ENCODE measurements at regions not wholly inside any gene's neighbourhood (a gene's known extent, or its start where the extent isn't known, plus 50 kb on each side); places are given as distances from the start of the nearest gene placed in this dataset.

DNA sequence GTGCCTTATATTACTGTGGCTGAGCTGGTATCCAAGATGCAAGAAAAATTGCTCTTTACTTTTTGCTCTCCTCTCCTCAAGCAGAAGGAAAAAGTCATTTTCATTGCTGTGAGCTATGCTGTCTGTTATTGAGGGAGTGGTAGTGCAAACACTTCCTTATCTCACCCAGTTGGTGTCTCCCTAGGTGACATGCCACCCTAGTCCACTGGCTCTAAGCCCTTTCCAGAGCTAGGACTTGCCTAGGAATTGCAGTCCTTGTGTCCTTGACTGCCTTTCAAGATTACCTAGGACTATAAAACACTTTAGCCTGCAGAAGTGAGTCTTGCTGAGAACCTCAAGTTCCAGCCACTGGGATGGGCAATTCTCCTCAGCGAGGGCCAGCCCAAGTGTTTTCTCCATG, 458.3 kb downstream of the MRPL39 start:
- DNase-seq (ENCODE audit: low read depth in 2 of 2), result no peak

DNA sequence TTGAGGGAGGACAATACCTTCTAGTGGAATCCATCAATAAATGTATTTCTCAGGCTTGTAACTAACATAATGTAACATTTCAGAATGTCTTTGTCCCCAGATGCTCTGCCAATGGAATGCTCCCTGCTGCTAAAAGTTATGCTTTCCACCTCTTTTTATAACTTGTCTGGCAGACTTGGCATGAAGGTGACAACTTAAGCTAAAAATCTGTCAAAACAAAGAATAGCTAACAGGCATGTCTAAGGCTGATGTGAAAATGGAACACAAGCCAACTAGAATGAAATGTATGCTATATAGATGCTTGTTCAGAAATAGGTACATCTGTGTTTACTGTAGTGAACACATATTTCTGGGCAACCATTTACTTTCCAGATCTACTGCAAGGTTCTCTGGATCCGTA, 467.9 kb downstream of the MRPL39 start:
- no peak for DNase-seq (ENCODE audit: low read depth in 2 of 2)

DNA sequence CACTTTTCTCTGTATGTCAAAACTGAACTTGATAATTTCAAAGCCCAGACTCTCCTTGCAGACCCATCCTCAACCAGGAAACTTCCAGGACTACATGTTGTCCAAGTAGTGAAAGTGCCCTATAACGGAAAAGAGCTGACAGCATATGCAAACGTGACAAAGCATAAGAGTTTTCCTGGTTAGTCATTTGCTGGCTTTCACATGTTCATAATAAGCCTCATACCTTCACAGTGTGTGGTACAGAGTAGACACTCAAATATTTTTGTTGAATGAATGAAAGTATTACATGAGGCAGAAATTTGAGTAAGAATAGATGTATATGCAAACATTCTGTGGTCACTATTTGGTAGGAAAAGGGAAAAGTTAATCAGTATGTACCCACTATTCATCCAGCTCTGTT, 473.3 kb downstream of the MRPL39 start:
- DNase-seq (ENCODE audit: low read depth in 2 of 2), result no peak

DNA sequence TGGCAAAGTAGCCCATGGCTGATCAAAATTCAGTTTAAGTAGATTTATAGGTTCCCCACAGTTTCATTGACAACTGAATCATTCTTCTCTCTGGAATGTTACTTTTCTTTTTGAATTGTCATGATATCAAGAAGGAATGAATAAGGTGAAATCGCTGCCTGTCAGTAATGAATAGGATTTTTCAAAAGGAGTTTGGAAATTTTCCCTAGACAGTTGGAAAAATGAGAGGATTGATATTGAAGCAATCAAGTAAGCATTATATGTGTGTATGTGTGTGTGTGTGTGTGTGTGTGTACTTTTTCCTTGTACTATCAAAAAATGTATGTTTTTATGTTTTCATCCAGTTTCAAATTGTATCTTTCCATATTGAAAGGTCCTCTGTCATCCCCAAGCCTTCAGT, 479.5 kb downstream of the MRPL39 start:
- DNase-seq (ENCODE audit: low read depth in 2 of 2), result no peak

DNA sequence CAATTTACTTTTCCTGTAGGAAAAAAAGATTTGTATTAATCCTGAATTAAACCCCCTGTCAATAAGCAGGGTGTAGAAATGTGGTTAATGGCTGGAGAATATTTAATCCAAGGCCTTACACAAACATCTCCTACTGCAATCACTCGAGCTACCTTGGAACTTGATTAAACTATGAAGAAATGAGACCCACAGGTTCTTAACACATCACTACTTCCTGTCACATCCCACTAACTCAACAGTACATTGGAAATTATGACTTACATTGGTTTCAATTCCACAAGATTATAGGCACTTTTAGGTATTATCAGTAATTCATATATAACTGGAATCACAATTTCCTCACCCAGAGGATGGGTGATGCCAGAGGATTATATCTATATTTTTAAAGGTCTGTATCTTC, 480.3 kb downstream of the MRPL39 start:
- no peak for DNase-seq (ENCODE audit: low read depth in 2 of 2)

DNA sequence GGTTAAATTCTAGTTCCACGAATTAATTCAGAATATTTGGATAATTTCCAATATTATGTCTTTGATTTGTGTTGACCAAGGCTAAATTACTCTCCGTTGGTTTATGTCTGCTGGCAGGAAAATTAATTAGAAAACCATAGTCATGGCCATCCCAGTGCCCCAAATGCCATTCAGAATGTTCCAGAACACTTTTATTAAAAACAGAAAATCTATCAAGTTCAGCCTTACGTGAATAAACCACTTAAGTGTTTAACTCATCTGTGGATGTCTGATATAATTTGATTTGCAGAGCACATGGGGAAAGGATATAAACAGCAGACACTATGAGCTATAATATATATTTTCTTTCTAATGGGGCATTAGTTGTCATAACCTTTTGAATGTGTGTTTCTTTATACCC, 480.7 kb downstream of the MRPL39 start:
- DNase-seq (ENCODE audit: low read depth in 2 of 2), result no peak

DNA sequence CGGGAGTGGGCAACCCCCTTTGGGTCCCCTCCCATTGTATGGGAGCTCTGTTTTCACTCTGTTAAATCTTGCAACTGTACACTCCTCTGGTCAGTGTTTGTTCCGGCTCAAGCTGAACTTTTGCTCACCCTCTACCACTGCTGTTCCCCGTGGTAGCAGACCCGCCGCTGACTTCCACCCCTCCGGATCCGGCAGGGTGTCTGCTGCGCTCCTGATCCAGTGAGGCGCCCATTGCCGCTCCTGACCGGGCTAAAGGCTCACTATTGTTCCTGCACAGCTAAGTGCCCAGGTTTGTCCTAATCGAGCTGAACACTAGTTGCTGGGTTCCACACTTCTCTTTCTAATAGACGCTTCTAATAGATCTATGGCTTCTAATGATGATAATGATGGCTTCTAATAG, 488.6 kb downstream of the MRPL39 start:
- no peak for DNase-seq (ENCODE audit: low read depth in 2 of 2)

DNA sequence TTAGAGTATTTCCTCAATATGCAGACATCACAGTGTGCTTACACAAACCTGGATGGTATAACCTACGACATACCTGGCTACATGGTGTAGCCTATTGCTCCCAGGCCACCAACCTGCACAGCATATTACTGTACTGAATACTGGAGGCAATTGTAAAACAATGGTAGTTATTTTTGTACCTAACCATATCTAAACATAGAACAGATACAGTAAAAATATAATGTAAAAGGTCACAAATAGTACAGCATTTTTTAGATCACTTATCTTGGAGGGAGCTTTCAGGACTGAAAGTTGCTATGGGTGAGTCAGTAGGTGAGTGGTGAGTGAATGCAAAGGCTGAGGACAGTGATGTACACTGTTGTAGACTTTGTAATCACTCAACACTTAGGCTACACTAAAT, 492.3 kb downstream of the MRPL39 start:
- DNase-seq (ENCODE audit: low read depth in 2 of 2), result no peak

DNA sequence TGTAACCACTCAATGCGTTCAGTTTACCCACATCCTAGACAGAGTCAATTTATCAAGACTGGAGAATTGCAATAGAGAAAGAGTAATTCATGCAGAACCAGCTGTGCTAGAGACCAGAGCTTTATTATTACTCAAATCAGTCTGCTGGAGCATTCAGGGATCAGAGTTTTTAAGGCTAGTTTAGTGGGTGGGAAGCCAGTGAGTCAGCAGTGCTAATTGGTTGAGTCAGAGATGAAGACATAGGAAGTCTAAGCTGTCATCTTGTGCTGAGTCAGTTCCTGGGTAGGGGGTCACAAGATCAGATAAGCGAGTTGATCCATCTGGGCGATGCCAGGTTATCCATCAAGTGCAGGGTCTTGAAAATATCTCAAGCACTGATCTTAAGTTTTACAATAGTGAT, 499.6 kb downstream of the MRPL39 start:
- no peak for DNase-seq (ENCODE audit: low read depth in 2 of 2)

DNA sequence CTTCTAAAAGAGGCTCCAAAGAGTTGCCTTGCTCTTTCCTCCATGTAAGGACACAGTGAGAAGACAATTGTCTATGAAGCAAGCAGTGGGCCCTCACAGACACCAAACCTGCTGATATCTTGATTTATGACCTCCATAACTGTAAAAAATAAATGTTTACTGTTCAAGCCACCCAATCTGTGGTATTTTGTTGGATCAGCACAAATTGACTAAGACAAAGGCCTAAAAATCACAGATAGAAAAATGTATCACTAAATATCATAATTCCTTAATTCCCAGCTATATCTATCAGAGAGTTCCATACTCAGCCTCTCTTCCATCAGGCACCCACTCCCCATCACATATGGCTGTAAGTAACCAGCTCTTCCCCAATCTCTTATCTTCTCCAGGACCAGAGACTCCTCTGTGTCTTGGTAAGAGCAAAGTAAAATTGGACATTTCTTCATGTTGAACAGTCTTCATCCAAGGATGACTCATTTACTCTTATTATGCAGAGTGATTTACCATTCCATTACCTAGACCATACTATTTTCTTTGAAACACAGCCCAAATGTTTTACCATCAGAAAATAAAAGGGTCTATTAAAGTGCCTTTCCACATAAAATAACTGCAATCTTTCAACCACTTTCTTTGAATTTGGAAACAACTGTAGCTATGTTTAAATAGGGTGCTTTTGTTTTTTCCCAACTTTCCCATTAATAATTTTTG, 503.6 kb downstream of the MRPL39 start:
- DNase-seq (ENCODE audit: low read depth in 2 of 2), result no peak

DNA sequence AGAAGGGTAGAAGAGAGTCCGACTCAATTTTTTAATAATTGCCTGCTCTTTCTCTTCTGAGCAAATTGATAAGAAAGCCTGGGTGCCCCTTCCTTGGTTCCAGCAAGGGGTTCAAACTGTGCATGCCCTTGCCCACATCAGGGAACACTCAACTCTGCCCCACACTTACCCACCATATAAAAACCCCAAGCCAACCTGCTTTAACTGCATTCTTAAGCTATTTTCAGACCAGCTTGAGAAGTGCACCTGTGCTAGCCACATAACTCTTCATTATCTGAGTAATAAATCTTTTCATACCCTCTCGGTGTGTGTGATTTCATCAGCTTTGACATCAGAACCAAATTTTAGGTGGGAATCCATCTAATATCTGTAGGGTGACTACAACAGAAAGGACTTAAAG, 509.6 kb downstream of the MRPL39 start:
- no peak for DNase-seq (ENCODE audit: low read depth in 2 of 2)

DNA sequence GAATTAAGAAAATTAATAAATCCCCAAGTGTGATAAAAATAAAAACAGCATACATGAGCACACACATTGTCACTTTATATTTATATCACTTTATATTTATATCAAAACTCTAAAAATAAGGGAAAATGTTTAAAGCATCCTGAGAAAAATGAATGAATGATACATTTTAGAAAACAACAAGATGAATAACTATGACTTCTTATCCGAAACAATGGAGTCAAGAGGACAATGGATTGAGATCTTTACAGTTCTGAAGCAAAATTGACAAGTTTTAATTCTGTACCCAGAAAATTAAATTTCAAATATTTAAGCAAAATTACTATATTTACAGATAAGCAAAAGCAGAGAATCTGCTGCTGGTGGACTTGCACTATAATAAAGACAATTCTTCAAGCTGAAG, 512.6 kb downstream of the MRPL39 start:
- no peak for DNase-seq (ENCODE audit: low read depth in 2 of 2)

DNA sequence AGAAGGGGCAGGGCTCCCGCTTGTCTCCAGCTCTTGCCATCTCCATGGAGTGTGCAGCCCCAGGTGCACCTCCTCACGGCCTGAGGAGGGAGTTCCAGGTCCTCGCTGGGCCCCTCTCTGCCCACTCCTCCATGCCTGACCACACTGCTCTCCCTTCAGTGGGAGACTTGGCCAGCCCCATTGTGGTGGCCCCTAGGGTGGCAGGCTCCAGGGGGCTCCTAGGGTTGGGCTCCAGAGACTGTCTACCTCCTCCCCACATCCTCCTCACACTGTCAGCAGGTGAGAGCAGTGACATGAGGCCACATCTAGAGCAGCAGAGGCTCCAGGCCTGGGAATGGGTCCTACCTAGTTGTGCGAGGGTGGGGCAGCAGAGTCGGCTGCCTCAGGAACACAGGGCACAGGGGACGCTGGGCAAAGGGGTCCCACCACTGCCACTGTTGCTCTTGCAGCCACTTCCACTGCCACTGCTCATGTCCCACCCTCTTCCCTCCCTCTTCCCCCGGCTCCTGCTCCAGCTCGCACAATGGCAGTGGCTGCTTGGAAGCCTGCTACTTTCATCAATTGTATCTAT, 514.8 kb downstream of the MRPL39 start:
- DNase-seq (ENCODE audit: low read depth in 2 of 2), result no peak

DNA sequence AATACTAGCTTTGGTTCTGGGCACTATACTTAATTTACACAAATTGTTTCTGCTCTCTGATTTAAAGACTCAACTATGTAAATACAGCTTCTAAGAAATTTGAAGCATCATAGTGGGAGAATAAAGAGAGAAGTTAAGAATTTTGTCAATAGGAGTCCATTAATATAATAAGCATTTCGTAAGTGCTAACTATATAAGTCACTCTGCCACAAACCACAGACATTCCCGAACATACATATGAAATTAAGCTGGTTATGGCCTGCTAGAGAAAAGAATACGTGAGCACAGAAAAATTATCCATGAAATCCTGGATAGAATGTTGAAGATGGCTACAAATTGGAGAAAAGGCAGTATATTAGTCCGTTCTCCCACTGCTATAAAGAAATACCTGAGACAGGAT, 526.2 kb downstream of the MRPL39 start:
- no peak for DNase-seq (ENCODE audit: low read depth in 2 of 2)

DNA sequence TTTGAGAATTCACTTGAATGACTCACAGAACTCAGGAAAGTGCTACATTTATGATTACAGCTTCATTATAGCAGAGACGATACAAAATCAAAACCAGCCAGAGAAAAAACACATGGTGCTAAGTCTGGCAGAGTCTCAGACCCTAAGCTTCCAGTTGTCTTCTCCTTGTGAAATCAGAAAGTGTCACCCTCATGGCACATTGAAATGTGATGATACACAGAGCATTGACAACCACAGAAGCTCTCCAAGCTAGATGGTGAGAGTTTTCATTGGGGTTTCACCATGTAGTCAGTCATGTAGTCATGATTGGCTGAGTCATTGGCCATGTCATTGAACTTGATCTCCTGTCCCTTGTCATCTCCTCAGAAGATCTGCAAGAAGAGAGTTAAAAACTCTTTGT, 526.6 kb downstream of the MRPL39 start:
- no peak for DNase-seq (ENCODE audit: low read depth in 2 of 2)

DNA sequence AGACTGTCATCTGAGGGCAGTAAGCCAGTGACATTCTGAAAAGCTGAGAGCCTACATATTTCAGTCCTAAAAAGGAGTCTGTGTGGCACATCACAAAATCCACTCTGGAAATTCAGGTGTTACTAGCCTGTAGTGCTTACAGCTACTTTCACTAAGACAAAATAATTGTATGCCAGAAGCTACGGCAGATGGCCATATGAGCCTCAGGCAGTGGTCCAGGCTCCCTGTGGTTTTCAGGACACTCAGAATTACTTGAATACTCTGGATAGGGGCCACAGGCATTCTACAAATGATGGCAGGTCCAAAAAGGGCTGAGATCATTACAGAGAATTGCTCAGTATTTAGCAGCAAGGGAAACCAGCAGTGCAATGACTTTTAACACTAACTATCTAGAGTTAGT, 527.1 kb downstream of the MRPL39 start:
- DNase-seq (ENCODE audit: low read depth in 2 of 2), result no peak

DNA sequence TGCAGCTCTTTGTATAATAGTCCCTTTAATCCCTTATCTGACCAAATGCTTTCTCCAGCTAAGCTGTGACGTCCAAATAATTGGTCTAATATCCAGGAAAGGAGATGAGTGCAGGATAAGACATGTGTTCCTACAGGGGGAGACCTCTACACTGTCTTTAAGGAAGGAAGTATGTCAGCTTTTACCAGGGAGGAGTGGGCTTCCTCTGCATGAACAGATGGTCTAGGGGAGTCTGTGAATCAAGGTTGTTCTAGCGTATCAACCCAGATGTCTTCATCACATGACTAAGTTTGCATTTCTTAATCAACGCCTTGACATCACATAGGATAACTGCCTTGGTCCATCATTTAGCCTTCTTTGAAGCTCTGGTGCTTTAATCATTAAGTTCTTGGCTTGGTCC, 528.2 kb downstream of the MRPL39 start:
- no peak for DNase-seq (ENCODE audit: low read depth in 2 of 2)

DNA sequence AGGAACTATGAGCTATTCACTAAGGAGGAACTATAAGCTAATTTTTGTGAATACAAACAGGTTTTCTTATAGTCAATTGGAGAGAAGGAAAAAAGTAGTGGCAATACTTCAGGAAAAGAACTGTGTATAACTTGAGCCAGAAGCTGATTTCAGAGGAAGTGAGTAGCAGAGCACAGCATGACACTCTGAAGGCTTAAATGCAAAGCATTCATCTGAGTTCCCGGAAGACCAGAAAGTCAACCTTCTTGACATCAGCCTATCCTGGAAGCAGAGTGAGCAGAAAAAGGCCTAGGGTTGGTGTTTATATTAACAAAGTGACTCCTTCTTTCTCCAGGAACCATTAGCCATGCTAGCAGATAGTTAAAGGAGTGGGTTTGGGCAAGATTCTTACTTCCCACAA, 545.2 kb downstream of the MRPL39 start:
- DNase-seq (ENCODE audit: low read depth in 2 of 2), result no peak

DNA sequence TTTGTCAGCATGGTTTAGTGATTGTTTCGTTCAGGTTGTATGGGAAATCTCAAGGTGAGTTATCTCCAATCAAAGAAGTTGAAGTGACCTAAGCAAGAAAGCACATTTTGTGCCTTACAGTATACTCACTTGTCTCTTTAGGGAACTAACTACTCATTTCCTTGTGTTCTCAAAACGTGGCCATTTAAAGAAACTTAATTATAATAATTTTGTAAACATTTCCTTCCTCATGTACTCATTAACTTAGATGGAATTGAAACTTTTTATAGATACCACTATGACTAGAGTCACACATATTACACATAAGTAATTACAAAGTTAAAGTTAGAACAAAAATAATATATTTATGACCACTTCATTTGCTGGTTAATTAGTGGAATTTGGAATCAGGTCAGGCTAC, 552.6 kb downstream of the MRPL39 start:
- no peak for DNase-seq (ENCODE audit: low read depth in 2 of 2)

DNA sequence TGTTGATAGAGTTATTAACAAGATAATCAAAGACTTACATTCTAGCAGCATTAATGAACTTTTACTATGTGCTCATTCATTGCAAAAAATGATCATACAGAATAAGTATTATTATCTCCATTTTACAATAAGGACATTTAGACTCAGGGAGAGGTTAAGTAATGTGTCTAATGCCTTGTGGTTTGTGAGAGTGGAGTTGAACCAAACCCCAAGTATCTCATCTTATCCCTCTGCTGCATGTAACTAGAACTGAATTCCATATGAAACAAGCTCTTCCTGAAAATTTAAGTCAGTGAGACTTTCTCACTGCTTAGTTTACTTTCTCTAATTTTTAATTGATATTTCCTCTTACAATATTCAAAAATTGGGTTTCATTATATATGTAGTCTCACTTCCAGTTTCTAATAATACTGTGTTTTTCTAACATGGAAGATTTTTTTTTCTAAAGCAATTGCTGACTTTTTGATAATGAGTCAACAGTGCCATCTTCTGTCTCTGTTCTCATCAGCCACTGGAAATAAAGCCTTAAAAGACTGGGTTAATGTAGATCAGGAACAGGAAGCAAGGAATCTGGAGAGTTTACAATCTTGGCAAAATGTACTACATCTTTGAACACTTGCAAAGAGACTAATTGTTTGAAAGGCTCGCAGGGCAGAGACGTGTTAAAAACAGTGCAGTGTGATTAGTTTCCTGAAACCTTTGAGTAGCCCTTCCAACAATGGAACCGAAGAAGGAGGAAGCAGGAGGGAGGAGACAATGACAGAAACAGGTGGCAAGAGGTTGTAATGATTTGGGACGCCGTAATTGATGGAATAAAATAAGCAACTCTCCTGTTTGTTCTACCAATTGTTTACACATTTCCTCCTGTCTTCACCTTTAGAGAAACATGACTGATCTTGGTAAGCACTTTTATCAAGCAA, 567.6 kb downstream of the MRPL39 start:
- no peak for DNase-seq (ENCODE audit: low read depth in 2 of 2)

DNA sequence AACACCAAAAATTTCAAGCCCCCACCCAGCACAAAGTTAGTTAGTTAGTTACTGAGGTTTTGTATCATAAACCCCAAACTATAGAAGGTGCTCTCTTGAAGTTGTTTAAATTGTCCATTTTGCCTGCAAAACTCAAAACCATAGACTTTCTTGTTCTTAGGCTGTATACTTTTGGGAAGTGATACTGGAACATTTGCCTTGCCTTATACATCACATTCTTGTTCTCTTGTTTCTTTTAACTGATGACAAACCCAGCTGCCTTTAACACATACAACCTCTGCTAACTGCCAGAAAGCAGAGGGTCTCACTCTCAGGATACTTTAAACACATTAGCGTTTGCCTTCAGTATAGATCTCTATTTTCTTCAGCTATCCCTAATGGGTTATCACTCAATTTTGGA, 570.5 kb downstream of the MRPL39 start:
- DNase-seq (ENCODE audit: low read depth in 2 of 2), result no peak

DNA sequence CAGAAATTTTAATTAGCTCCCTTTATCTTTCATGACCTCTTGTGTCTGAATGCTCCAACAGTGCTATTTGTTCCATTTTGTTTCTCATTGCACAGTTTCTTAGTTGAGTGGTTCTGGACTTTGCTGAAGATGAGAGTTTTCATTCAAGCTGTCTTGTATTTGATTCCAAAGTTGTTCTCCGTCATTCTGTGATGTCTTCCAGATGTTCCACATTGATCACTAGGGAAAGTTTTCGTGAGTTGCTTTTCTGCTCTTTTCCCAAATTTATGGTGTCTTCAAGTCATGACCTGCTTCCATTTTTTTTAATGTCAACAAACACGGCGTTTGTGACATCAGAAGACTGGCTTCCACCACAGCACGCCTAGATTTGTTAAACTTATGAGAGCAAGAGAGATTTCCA, 575.5 kb downstream of the MRPL39 start:
- DNase-seq (ENCODE audit: low read depth in 2 of 2), result no peak

DNA sequence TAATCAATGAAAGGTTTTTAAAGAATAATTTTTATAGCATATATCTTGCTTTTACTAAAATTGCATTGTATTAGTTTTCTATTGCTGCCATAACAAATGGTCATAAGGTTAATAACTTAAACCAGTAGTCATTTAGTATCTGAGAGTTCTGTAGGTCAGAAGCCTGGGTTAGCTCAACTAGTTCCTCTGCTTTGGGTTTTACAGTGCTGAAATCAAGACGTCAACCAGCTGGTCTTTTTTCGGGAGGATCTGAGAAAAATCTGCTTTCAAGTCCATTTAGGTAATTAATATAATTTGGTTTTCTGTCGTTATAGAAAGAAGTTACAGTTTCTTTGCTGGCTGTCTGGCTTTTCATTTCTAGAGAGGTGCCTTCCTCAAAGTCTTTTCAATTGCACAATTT, 577.7 kb downstream of the MRPL39 start:
- DNase-seq (ENCODE audit: low read depth in 2 of 2), result no peak

Measured in stimulated activated CD4-positive, alpha-beta T cell treated with anti-CD3 and anti-CD28 coated beads, Interleukin-12 subunit alpha, Interleukin-12 subunit beta, amount 100 ng/mL, for 24 hours (primary cell).